Osteoblast (primary cell): ENCODE measurements at regions not wholly inside any gene's neighbourhood (a gene's known extent, or its start where the extent isn't known, plus 50 kb on each side); places are given as distances from the start of the nearest gene placed in this dataset.

Source experiments
- DNase-seq: peaks from one replicate; pipeline ENCODE4 v3.0.0; 2011; ENCODE audit warnings: low spot score, mixed read lengths; ENCODE audit not compliant: insufficient read length; ENCODE audit errors: missing footprints
- H2AFZ ChIP-seq: 2 replicates; pipeline ENCODE4 v1.6.0; 2011; ENCODE audit warnings: mild to moderate bottlenecking, low read length
- H3K27ac ChIP-seq: 2 replicates; pipeline ENCODE4 v1.5.1; 2011; ENCODE audit warnings: mild to moderate bottlenecking, low read depth, low read length, moderate library complexity
- H3K27me3 ChIP-seq: 2 replicates; pipeline ENCODE4 v1.6.0; 2012; ENCODE audit warnings: mild to moderate bottlenecking, control low read depth, inconsistent platforms, low read length, moderate library complexity; ENCODE audit not compliant: insufficient read depth
- H3K36me3 ChIP-seq: 2 replicates; pipeline ENCODE4 v1.5.1; 2011; ENCODE audit warnings: mild to moderate bottlenecking, low read length, control low read depth, moderate library complexity; ENCODE audit not compliant: insufficient read depth
- H3K4me1 ChIP-seq: 2 replicates; pipeline ENCODE4 v1.5.1; 2011; ENCODE audit warnings: mild to moderate bottlenecking, low read length, control low read depth, moderate library complexity; ENCODE audit not compliant: insufficient read depth
- H3K4me2 ChIP-seq: 2 replicates; pipeline ENCODE4 v1.6.0; 2011; ENCODE audit warnings: mild to moderate bottlenecking, low read length; ENCODE audit not compliant: insufficient read depth
- H3K4me3 ChIP-seq: fragments of 200-600 bp; sonication (generic); 3 replicates; pipeline ENCODE4 v1.5.1; 2012; ENCODE audit warnings: mild to moderate bottlenecking, low read length, inconsistent platforms; ENCODE audit not compliant: insufficient read depth
- H3K79me2 ChIP-seq: 2 replicates; pipeline ENCODE4 v1.6.0; 2012; ENCODE audit warnings: mild to moderate bottlenecking, low read length, control low read depth, inconsistent platforms; ENCODE audit not compliant: insufficient read depth
- H3K9me3 ChIP-seq: 2 replicates; pipeline ENCODE4 v1.5.1; 2011; ENCODE audit warnings: low read depth, low read length, control low read depth
- H4K20me1 ChIP-seq: 2 replicates; pipeline ENCODE4 v1.6.0; 2012; ENCODE audit warnings: mild to moderate bottlenecking, low read length, control low read depth; ENCODE audit not compliant: insufficient read depth
- CTCF ChIP-seq: IDR thresholded peaks from 2 replicates; pipeline ENCODE4 v1.5.1; 2011; ENCODE audit warnings: mild to moderate bottlenecking, low read depth, low read length, moderate library complexity; ENCODE audit errors: extremely low read depth

GRCh38 chr1:185656663-185657062, 77.5 kb upstream of the HMCN1 start:
- no peaks in the 10 kb centered on the region for H3K79me2 ChIP-seq
- H4K20me1 ChIP-seq: no peaks in the 10 kb centered on the region
- TF ChIP-seq CTCF: no peak
- H3K4me1 ChIP-seq: no peaks in the 10 kb centered on the region
- H3K4me3 ChIP-seq: no peak overlapping the region
- no peak overlapping the region for H3K27ac ChIP-seq
- no peak overlapping the region for H3K4me2 ChIP-seq
- no peaks in the 10 kb centered on the region for H3K36me3 ChIP-seq
- no peak overlapping the region for H2AFZ ChIP-seq
- no peak for DNase-seq
- H3K9me3 ChIP-seq: no peaks in the 10 kb centered on the region
- no peaks in the 10 kb centered on the region for H3K27me3 ChIP-seq

GRCh38 chr1:185654952-185655314, 79.3 kb upstream of the HMCN1 start:
- Histone ChIP-seq H3K27me3 (no peaks in the 10 kb centered on the region), H3K4me1 (no peaks in the 10 kb centered on the region), H2AFZ (no peak overlapping the region), H3K9me3 (no peaks in the 10 kb centered on the region), H3K27ac (no peak overlapping the region), H3K4me2 (no peak overlapping the region), H3K36me3 (no peaks in the 10 kb centered on the region), H3K4me3 (no peak overlapping the region), H3K79me2 (no peaks in the 10 kb centered on the region), H4K20me1 (no peaks in the 10 kb centered on the region)
- DNase-seq: no peak
- no peak for TF ChIP-seq CTCF

DNA sequence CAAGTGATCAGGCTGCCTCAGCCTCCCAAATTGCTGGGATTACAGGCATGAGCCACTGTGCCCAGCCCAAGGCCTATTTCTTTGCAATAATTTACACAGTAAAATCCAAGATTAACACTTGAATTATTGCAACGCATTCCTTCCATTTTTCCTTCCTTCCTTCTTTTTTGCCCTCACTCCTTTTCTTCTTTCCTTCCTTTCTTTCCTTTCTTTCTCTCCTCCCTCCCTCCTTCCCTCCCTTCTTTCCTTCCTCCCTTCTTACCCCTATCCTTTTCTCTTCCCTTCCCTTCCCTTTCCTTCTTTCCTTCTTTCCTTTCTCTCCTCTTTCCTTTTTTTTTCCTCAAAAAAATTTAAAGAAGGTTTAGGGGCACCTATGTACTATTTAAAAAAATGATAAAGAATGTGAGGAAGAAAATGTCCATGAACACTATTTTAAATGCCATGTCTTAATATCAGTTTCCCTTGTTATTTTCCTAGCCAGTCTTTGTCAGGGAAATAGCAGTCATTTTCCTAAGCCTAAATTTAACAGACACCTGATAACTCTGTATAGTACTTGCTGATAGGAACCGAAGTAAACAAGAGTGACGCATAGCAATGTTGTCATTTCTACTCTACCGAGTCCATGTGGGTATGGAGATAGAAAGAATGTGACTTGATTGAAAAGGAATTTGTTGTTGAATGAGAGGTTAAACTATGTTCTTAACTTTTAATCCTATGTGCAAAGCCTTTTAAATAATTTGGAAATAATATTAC, 79.8 kb upstream of the HMCN1 start:
- Histone ChIP-seq H2AFZ (no peak overlapping the region), H3K27ac (no peak overlapping the region), H3K4me1 (no peaks in the 10 kb centered on the region), H3K9me3 (no peaks in the 10 kb centered on the region), H3K4me3 (no peak overlapping the region), H3K4me2 (no peak overlapping the region), H3K79me2 (no peaks in the 10 kb centered on the region), H4K20me1 (no peaks in the 10 kb centered on the region), H3K36me3 (no peaks in the 10 kb centered on the region), H3K27me3 (no peaks in the 10 kb centered on the region)
- no peak for TF ChIP-seq CTCF
- DNase-seq: no peak

- Histone ChIP-seq H3K36me3 (no peaks in the 10 kb centered on the region), H3K27me3 (no peaks in the 10 kb centered on the region), H3K4me1 (no peaks in the 10 kb centered on the region), H3K79me2 (no peaks in the 10 kb centered on the region), H3K27ac (no peak overlapping the region), H3K4me2 (no peak overlapping the region), H4K20me1 (no peaks in the 10 kb centered on the region), H3K9me3 (no peaks in the 10 kb centered on the region), H2AFZ (no peak overlapping the region), H3K4me3 (no peak overlapping the region)
- TF ChIP-seq CTCF: no peak
- DNase-seq: no peak
Observed at GRCh38 chr1:185653615-185654014, 80.6 kb upstream of the HMCN1 start.
